Skeletal muscle cell (primary cell): ENCODE measurements at regions not wholly inside any gene's neighbourhood (a gene's known extent, or its start where the extent isn't known, plus 50 kb on each side); places are given as distances from the start of the nearest gene placed in this dataset.

ENCODE experiments used
- DNase-seq: peaks from one replicate; pipeline ENCODE4 v3.0.0-alpha.2; 2010; ENCODE audit warnings: low read depth
- H3K4me3 ChIP-seq: 2 replicates; pipeline ENCODE4 v1.5.1; 2011; ENCODE audit warnings: low read depth, mild to moderate bottlenecking, control low read depth, low read length, moderate library complexity

DNA sequence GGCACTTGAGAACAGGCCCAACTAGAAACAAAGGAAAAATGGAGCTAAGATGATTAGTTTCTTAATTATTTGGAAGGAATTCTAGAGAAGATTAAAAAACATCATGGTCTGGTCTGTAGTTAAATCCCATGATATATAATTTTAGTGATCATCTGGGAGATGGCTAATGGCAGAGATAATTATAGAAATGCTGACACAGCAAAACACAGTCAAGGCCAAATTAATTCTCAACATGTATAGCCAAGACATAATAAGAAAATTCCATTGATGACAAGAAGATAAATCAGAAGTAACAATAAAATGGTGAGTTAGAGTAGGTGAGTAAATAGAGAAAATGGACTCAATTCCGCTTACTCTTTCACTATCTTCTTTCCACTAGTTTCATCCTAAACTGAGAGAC, 59.2 kb upstream of the ITGA4 start:
- no peak for DNase-seq
- no peak overlapping the region for H3K4me3 ChIP-seq

DNA sequence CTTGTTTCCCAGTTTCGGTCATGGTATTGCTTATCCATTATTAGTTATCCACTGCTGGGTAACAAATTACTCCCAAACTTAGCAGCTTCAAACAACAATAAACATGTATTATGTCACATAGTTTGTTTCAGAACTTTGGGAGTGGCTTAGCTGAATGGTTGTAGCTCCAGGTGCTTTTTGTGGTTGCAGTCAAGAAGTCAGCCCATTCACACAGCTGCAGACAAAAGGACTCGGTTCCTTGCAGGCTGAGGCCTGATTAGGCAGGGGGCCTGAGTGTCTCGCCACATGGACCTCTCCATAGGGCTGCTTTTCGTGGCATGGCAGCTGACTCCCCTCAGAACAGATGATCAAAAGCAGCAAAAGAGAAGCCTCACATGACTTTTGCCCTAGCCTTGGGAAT, 58.2 kb upstream of the ITGA4 start:
- H3K4me3 ChIP-seq = no peak overlapping the region

DNA sequence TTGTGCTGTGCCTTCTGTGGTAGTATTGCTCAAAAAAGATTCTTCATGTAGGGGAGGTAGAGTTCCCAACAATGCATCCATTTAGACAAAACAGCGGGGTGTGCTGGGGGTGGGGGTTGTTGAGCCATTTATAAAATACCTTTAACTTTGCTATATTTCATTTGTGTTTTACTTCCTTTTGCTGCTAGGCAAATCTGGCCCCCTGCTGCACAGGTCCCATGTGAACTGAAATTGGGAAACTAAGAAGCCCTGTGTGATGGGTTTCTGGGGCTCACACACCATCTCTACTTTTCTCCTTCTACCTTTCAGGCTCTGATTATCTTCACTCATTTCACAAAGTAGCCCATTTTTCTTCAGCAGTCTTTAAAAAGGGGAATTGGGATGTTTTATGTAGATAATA, 52.7 kb upstream of the ITGA4 start:
- H3K4me3 ChIP-seq = no peak overlapping the region
- no peak for DNase-seq

More for the DNA sequence above, 58.2 kb upstream of the ITGA4 start:
- no peak for DNase-seq

DNA sequence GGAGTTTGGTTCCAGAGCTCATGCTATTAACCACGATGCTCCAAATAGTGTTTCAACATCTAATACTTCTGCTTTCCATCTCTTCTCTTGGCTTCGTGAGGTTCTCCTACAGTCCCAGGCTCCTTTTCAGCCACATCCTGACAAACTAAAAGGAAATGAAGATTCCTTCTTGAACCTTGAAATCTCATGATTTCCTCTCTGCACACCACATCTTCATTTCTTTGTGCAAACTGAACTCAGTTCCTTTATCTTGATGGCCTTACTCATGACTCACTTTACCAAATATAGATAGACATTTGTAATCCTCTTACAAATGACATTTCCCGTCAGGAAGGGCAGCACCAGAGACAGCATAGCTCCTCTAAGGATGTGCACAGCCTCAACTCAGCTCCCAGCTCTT, 50.0 kb upstream of the ITGA4 start:
- no peak overlapping the region for H3K4me3 ChIP-seq
- DNase-seq = no peak
